H9 (cell line): ENCODE measurements at regions not wholly inside any gene's neighbourhood (a gene's known extent, or its start where the extent isn't known, plus 50 kb on each side); places are given as distances from the start of the nearest gene placed in this dataset.

Experiments used
- DNase-seq: peaks from one replicate; pipeline ENCODE4 v3.0.0-alpha.2; 2017
- H2AFZ ChIP-seq: one replicate; pipeline ENCODE4 v1.6.1; 2013; ENCODE audit warnings: mild to moderate bottlenecking, low read length, control low read depth, moderate library complexity
- H2AK5ac ChIP-seq: 2 replicates; pipeline ENCODE4 v1.6.1; 2013; ENCODE audit warnings: low read length, control low read depth, mixed read lengths; ENCODE audit not compliant: insufficient read length
- H2BK120ac ChIP-seq: one replicate; pipeline ENCODE4 v1.6.1; 2013; ENCODE audit warnings: low read depth, mild to moderate bottlenecking, low read length, control low read depth, inconsistent platforms; ENCODE audit not compliant: poor library complexity, severe bottlenecking
- H2BK12ac ChIP-seq: 2 replicates; pipeline ENCODE4 v1.6.1; 2013; ENCODE audit warnings: low read length, control low read depth, mixed read lengths, low read depth; ENCODE audit not compliant: insufficient read length
- H2BK15ac ChIP-seq: 2 replicates; pipeline ENCODE4 v1.6.1; 2013; ENCODE audit warnings: low read depth, low read length, control low read depth
- H2BK20ac ChIP-seq: one replicate; pipeline ENCODE4 v1.6.1; 2013; ENCODE audit warnings: low read depth, mild to moderate bottlenecking, low read length, control low read depth, inconsistent platforms; ENCODE audit not compliant: poor library complexity, severe bottlenecking
- H2BK5ac ChIP-seq: 2 replicates; pipeline ENCODE4 v1.6.1; 2013; ENCODE audit warnings: low read length, control low read depth, mixed read lengths; ENCODE audit not compliant: insufficient read length
- H3K14ac ChIP-seq: 2 replicates; pipeline ENCODE4 v1.6.1; 2013; ENCODE audit warnings: low read length, control low read depth; ENCODE audit not compliant: insufficient read depth
- H3K18ac ChIP-seq: 2 replicates; pipeline ENCODE4 v1.6.1; 2013; ENCODE audit warnings: low read depth, mild to moderate bottlenecking, mixed read lengths, low read length, control low read depth; ENCODE audit not compliant: insufficient read length
- H3K23ac ChIP-seq: 2 replicates; pipeline ENCODE4 v1.6.1; 2013; ENCODE audit warnings: low read length, control low read depth, mixed read lengths, low read depth; ENCODE audit not compliant: insufficient read length
- H3K23me2 ChIP-seq: 2 replicates; pipeline ENCODE4 v1.6.1; 2013; ENCODE audit warnings: low read depth, mild to moderate bottlenecking, mixed read lengths, low read length, control low read depth; ENCODE audit not compliant: insufficient read length, poor library complexity, severe bottlenecking
- H3K27ac ChIP-seq: 2 replicates; pipeline ENCODE4 v1.5.1; 2013; ENCODE audit warnings: low read length, control low read depth, mixed read lengths, low read depth; ENCODE audit not compliant: insufficient read length
- H3K27me3 ChIP-seq: 2 replicates; pipeline ENCODE4 v1.6.1; 2013; ENCODE audit warnings: low read length, control low read depth, inconsistent platforms; ENCODE audit not compliant: insufficient read depth
- H3K4ac ChIP-seq: 2 replicates; pipeline ENCODE4 v1.6.1; 2013; ENCODE audit warnings: low read depth, mild to moderate bottlenecking, control low read depth, inconsistent platforms, low read length, moderate library complexity
- H3K4me1 ChIP-seq: 2 replicates; pipeline ENCODE4 v1.6.1; 2013; ENCODE audit warnings: low read length, control low read depth, inconsistent platforms; ENCODE audit not compliant: insufficient read depth
- H3K4me2 ChIP-seq: 2 replicates; pipeline ENCODE4 v1.6.1; 2013; ENCODE audit warnings: low read length, control low read depth, mixed read lengths; ENCODE audit not compliant: insufficient read length, insufficient read depth
- H3K56ac ChIP-seq: 2 replicates; pipeline ENCODE4 v1.6.1; 2013; ENCODE audit warnings: low read depth, mild to moderate bottlenecking, mixed read lengths, low read length, control low read depth; ENCODE audit not compliant: insufficient read length
- H3K79me1 ChIP-seq: 2 replicates; pipeline ENCODE4 v1.6.1; 2013; ENCODE audit warnings: low read depth, mild to moderate bottlenecking, moderate library complexity, low read length, control low read depth, inconsistent platforms; ENCODE audit not compliant: insufficient read depth, poor library complexity, severe bottlenecking
- H3K79me2 ChIP-seq: 2 replicates; pipeline ENCODE4 v1.6.1; 2013; ENCODE audit warnings: low read length, control low read depth, inconsistent platforms; ENCODE audit not compliant: insufficient read depth
- H3K9ac ChIP-seq: 2 replicates; pipeline ENCODE4 v1.6.1; 2013; ENCODE audit warnings: low read length, control low read depth, mixed read lengths; ENCODE audit not compliant: insufficient read length; ENCODE audit errors: extremely low read depth
- H3K9me3 ChIP-seq: one replicate; pipeline ENCODE4 v1.6.1; 2013; ENCODE audit warnings: low read depth, low read length, inconsistent platforms; ENCODE audit not compliant: control insufficient read depth
- H3T11ph ChIP-seq: one replicate; pipeline ENCODE4 v1.6.1; 2013; ENCODE audit warnings: mild to moderate bottlenecking, low read length, control low read depth, inconsistent platforms
- H4K20me1 ChIP-seq: one replicate; pipeline ENCODE4 v1.6.1; 2013; ENCODE audit not compliant: control insufficient read depth, insufficient read length, insufficient read depth
- H4K5ac ChIP-seq: 2 replicates; pipeline ENCODE4 v1.6.1; 2013; ENCODE audit warnings: low read depth, mild to moderate bottlenecking, mixed read lengths, low read length, control low read depth; ENCODE audit not compliant: insufficient read length
- H4K8ac ChIP-seq: replicated peaks from 2 replicates; pipeline ENCODE4 v1.6.1; 2013; ENCODE audit warnings: low read length, control low read depth, mixed read lengths, low read depth; ENCODE audit not compliant: insufficient read length
- H4K91ac ChIP-seq: 2 replicates; pipeline ENCODE4 v1.6.1; 2013; ENCODE audit warnings: low read depth, mild to moderate bottlenecking, moderate library complexity, mixed read lengths, low read length, control low read depth; ENCODE audit not compliant: insufficient read length
- H3K27ac Mint-ChIP-seq, 3 experiments: 2 replicates in 2 of 3; 3 replicates in 1 of 3; pipeline ENCODE4 v1.8.0; 2020 to 2021; ENCODE audit warnings: mixed read lengths in 3 of 3, mild to moderate bottlenecking in 1 of 3, moderate library complexity in 1 of 3
- H3K27me3 Mint-ChIP-seq: 2 replicates; pipeline ENCODE4 v1.8.0; 2021; ENCODE audit warnings: low read depth, mild to moderate bottlenecking, moderate library complexity, mixed read lengths
- H3K36me3 Mint-ChIP-seq, 3 experiments: 2 replicates in 2 of 3; 3 replicates in 1 of 3; pipeline ENCODE4 v1.8.0; 2020 to 2021; ENCODE audit warnings: low read depth in 3 of 3, mixed read lengths in 3 of 3; ENCODE audit not compliant: insufficient read depth in 1 of 3
- H3K4me1 Mint-ChIP-seq, 2 experiments: 2 replicates each; pipeline ENCODE4 v1.8.0; 2020; ENCODE audit warnings: mixed read lengths in 2 of 2
- H3K4me3 Mint-ChIP-seq, 2 experiments: 2 replicates in 1 of 2; 3 replicates in 1 of 2; pipeline ENCODE4 v1.8.0; 2020 to 2021; ENCODE audit warnings: mild to moderate bottlenecking in 2 of 2, mixed read lengths in 2 of 2, moderate library complexity in 1 of 2
- H3K9me3 Mint-ChIP-seq, 2 experiments: 2 replicates in 1 of 2; 3 replicates in 1 of 2; pipeline ENCODE4 v1.8.0; 2020; ENCODE audit warnings: mild to moderate bottlenecking in 2 of 2, mixed read lengths in 2 of 2, moderate library complexity in 1 of 2
- CTCF ChIP-seq: fragments of 200-600 bp; sonication (generic); conservative IDR thresholded peaks from 3 replicates; pipeline ENCODE4 v1.8.0; 2021; ENCODE audit warnings: antibody characterized with exemption, mild to moderate bottlenecking
- WGBS: extraction: QIAGEN DNeasy Blood & Tissue Kit; methylation state at CpG from one replicate; pipeline ENCODE4 v1.1.7; 2013; ENCODE audit warnings: missing lambda C conversion rate, low lambda C conversion rate, mixed read lengths; ENCODE audit not compliant: insufficient read length; ENCODE audit errors: extremely low coverage; 5-methylcytosine and 5-hydroxymethylcytosine counted together

GRCh38 chr3:117938974-117939373 lies 1095.7 kb downstream of the IGSF11 start:
- no peaks in the 10 kb centered on the region for H3K27me3 Mint-ChIP-seq
- Histone ChIP-seq H3K4me2 (no peak overlapping the region), H2AFZ (no peak overlapping the region), H2BK15ac (no peak overlapping the region), H3K18ac (no peak overlapping the region), H4K91ac (no peak overlapping the region), H4K8ac (no peak overlapping the region), H2AK5ac (no peak overlapping the region), H3K79me1 (no peaks in the 10 kb centered on the region), H3K79me2 (no peaks in the 10 kb centered on the region), H3T11ph (no peak overlapping the region), H3K23ac (no peak overlapping the region), H2BK120ac (no peak overlapping the region), H2BK12ac (no peak overlapping the region), H3K27ac (no peak overlapping the region), H4K5ac (no peak overlapping the region), H3K9ac (no peak overlapping the region), H3K27me3 (no peaks in the 10 kb centered on the region), H2BK5ac (no peak overlapping the region), H3K23me2 (no peaks in the 10 kb centered on the region), H2BK20ac (no peak overlapping the region), H3K9me3 (no peaks in the 10 kb centered on the region), H3K56ac (no peak overlapping the region), H4K20me1 (no peaks in the 10 kb centered on the region), H3K4me1 (no peaks in the 10 kb centered on the region), H3K14ac (no peak overlapping the region), H3K4ac (no peak overlapping the region)
- H3K9me3 Mint-ChIP-seq = no peaks in the 10 kb centered on the region
- no CpG with 5 or more reads among the region's 2 CpGs for WGBS
- H3K4me1 Mint-ChIP-seq = peaks cover 0 to under 1% of the 10 kb centered on the region in 2 experiments; a peak in 1 of 4 replicates
- no peak for TF ChIP-seq CTCF
- H3K36me3 Mint-ChIP-seq = no peaks in the 10 kb centered on the region; a peak in 2 of 7 replicates
- no peak for DNase-seq
- no peak overlapping the region for H3K27ac Mint-ChIP-seq
- H3K4me3 Mint-ChIP-seq = no peak overlapping the region
